Endometrium (tissue), 2 donors: ENCODE measurements at regions not wholly inside any gene's neighbourhood (a gene's known extent, or its start where the extent isn't known, plus 50 kb on each side); places are given as distances from the start of the nearest gene placed in this dataset.

Experiments
- FAIRE-seq: peaks from 2 replicates; lab custom pipeline; 2012; peaks lifted over from hg19 to GRCh38; lab: Jason Lieb, UNC
- donor health status: control.
- donor health status: control.

GRCh38 chr4:140277576-140277975, 95.9 kb upstream of the SCOC start:
- no peak for FAIRE-seq

GRCh38 chr4:140271553-140271952, 101.9 kb upstream of the SCOC start:
- no peak for FAIRE-seq

GRCh38 chr4:140269369-140269768, 104.1 kb upstream of the SCOC start:
- no peak for FAIRE-seq

- FAIRE-seq = peak; percentile 8
These were observed 105.1 kb upstream of the SCOC start for GRCh38 chr4:140268186-140268841.

- no peak for FAIRE-seq
These were observed 105.9 kb upstream of the SCOC start for GRCh38 chr4:140267576-140267975.

- no peak for FAIRE-seq
These were observed 106.4 kb upstream of the SCOC start for GRCh38 chr4:140266958-140267568.

GRCh38 chr4:140260227-140260626, 106.2 kb upstream of the MAML3 start:
- FAIRE-seq = no peak

- no peak for FAIRE-seq
These were observed 104.5 kb upstream of the MAML3 start for GRCh38 chr4:140258476-140258875.

GRCh38 chr4:140257461-140258305, 103.7 kb upstream of the MAML3 start:
- FAIRE-seq = no peak

- FAIRE-seq = no peak
These were observed 103.0 kb upstream of the MAML3 start for GRCh38 chr4:140256941-140257340.

- FAIRE-seq = no peak
These were observed 102.4 kb upstream of the MAML3 start for GRCh38 chr4:140256335-140256734.

- no peak for FAIRE-seq
These were observed 101.9 kb upstream of the MAML3 start for GRCh38 chr4:140255927-140256326.

GRCh38 chr4:140255467-140255866, 101.5 kb upstream of the MAML3 start:
- no peak for FAIRE-seq

- peak; percentile 91 for FAIRE-seq
These were observed 100.8 kb upstream of the MAML3 start for GRCh38 chr4:140254651-140255299.

GRCh38 chr4:140253556-140254027, 99.6 kb upstream of the MAML3 start:
- no peak for FAIRE-seq

GRCh38 chr4:140252742-140253555, 99.0 kb upstream of the MAML3 start:
- no peak for FAIRE-seq

GRCh38 chr4:140252141-140252741, 98.3 kb upstream of the MAML3 start:
- no peak for FAIRE-seq

- FAIRE-seq = no peak
These were observed 97.6 kb upstream of the MAML3 start for GRCh38 chr4:140251571-140251970.

- no peak for FAIRE-seq
These were observed 97.1 kb upstream of the MAML3 start for GRCh38 chr4:140250989-140251552.

GRCh38 chr4:140249351-140249750, 95.4 kb upstream of the MAML3 start:
- peak; percentile 72 for FAIRE-seq

- no peak for FAIRE-seq
These were observed 93.3 kb upstream of the MAML3 start for GRCh38 chr4:140247237-140247636.
